WERI-Rb-1 (cell line): ENCODE measurements at regions not wholly inside any gene's neighbourhood (a gene's known extent, or its start where the extent isn't known, plus 50 kb on each side); places are given as distances from the start of the nearest gene placed in this dataset.

Source experiments
- DNase-seq: peaks from one replicate; pipeline ENCODE4 v3.0.0-alpha.2; 2020
- H3K27ac ChIP-seq: fragments of 250-450 bp; sonication (Bioruptor Pico); 2 replicates; pipeline ENCODE4 v1.5.1; 2020; ENCODE audit warnings: mild to moderate bottlenecking, moderate library complexity
- H3K27me3 ChIP-seq: fragments of 250-450 bp; sonication (Bioruptor Pico); 2 replicates; pipeline ENCODE4 v1.5.1; 2021; ENCODE audit warnings: mild to moderate bottlenecking, low read depth, moderate library complexity; ENCODE audit not compliant: insufficient read depth, severe bottlenecking
- H3K36me3 ChIP-seq: fragments of 250-450 bp; sonication (Bioruptor Pico); 2 replicates; pipeline ENCODE4 v1.5.1; 2020; ENCODE audit warnings: mild to moderate bottlenecking, moderate library complexity
- H3K4me3 ChIP-seq: 2 replicates; pipeline ENCODE4 v1.5.1; 2011; ENCODE audit warnings: low read depth, mild to moderate bottlenecking, control low read depth, low read length
- H3K9me3 ChIP-seq: fragments of 250-450 bp; sonication (Bioruptor Pico); 2 replicates; pipeline ENCODE4 v1.5.1; 2021; ENCODE audit warnings: mild to moderate bottlenecking, moderate library complexity; ENCODE audit not compliant: severe bottlenecking
- CTCF ChIP-seq: IDR thresholded peaks from 2 replicates; pipeline ENCODE4 v1.5.1; 2011; ENCODE audit warnings: low read depth, mild to moderate bottlenecking, control low read depth, inconsistent platforms, low read length

- peak; percentile 65 for DNase-seq
- no peak for TF ChIP-seq CTCF
- H3K9me3 ChIP-seq = no peaks in the 10 kb centered on the region
- no peaks in the 10 kb centered on the region for H3K27me3 ChIP-seq
- H3K4me3 ChIP-seq = no peak overlapping the region
- no peaks in the 10 kb centered on the region for H3K36me3 ChIP-seq
- peak overlapping the region; percentile 65 for H3K27ac ChIP-seq
Measured at GRCh38 chr12:91590966-91591638, 408.5 kb upstream of the DCN start.

GRCh38 chr12:91588874-91589454 lies 406.3 kb upstream of the DCN start:
- no peak for DNase-seq
- no peak overlapping the region for H3K4me3 ChIP-seq
- no peak overlapping the region for H3K27ac ChIP-seq
- H3K27me3 ChIP-seq = no peaks in the 10 kb centered on the region
- H3K36me3 ChIP-seq = no peaks in the 10 kb centered on the region
- no peaks in the 10 kb centered on the region for H3K9me3 ChIP-seq
- no peak for TF ChIP-seq CTCF

GRCh38 chr12:91586015-91586414 lies 403.4 kb upstream of the DCN start:
- no peak for DNase-seq
- Histone ChIP-seq H3K27me3 (no peaks in the 10 kb centered on the region), H3K4me3 (no peak overlapping the region), H3K9me3 (no peaks in the 10 kb centered on the region), H3K27ac (no peak overlapping the region), H3K36me3 (no peaks in the 10 kb centered on the region)
- no peak for TF ChIP-seq CTCF

- no peak for DNase-seq
- no peaks in the 10 kb centered on the region for H3K36me3 ChIP-seq
- H3K4me3 ChIP-seq = no peak overlapping the region
- H3K9me3 ChIP-seq = no peaks in the 10 kb centered on the region
- H3K27me3 ChIP-seq = no peaks in the 10 kb centered on the region
- no peak overlapping the region for H3K27ac ChIP-seq
- TF ChIP-seq CTCF = no peak
Measured at GRCh38 chr12:91582811-91583210, 400.2 kb upstream of the DCN start.

GRCh38 chr12:91579516-91580263 lies 397.1 kb upstream of the DCN start:
- H3K27ac ChIP-seq = no peak overlapping the region
- no peaks in the 10 kb centered on the region for H3K27me3 ChIP-seq
- H3K9me3 ChIP-seq = no peaks in the 10 kb centered on the region
- no peak for TF ChIP-seq CTCF
- H3K4me3 ChIP-seq = no peak overlapping the region
- DNase-seq = no peak
- H3K36me3 ChIP-seq = no peaks in the 10 kb centered on the region
